Stimulated activated CD4-positive, alpha-beta T cell treated with anti-CD3 and anti-CD28 coated beads, TNF-alpha, amount 100 ng/mL, for 4 hours (primary cell): ENCODE measurements at regions not wholly inside any gene's neighbourhood (a gene's known extent, or its start where the extent isn't known, plus 50 kb on each side); places are given as distances from the start of the nearest gene placed in this dataset.
"Not testable (repeated sequence)": the region's sequence is repeated elsewhere in the genome, so short reads cannot be mapped to it uniquely, and the experiment has no call there.

Experiments used
- DNase-seq, 3 experiments: peaks; one replicate each; pipeline ENCODE4 v3.0.0-alpha.2; 2020; ENCODE audit warnings: low read depth in 3 of 3

DNA sequence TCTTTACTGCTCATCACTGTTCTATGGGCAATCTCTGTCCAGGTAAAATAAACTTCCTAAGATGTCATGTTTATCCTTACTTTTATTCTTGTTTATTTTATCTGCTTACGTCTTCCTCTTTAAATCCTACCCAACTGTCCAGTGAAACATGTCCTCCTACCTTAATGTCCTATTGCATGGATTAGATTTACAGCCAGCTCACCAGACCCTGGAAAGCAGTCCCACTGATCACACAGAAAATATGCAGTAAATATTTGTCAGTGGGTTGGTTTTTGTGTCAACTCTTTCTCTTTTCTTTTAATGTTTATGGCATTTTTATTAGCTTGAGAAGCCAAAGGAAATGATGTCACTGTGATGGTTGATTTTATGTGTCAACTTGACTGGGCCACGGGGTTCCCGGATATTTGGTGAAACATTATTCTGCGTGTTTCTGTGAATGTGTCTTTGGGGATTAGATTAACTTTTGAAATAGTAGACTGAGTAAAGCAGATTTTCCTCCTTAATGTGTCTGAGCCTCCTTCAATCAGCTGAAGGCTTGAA lies 258.3 kb downstream of the SRGAP2C start:
- no peak for DNase-seq

DNA sequence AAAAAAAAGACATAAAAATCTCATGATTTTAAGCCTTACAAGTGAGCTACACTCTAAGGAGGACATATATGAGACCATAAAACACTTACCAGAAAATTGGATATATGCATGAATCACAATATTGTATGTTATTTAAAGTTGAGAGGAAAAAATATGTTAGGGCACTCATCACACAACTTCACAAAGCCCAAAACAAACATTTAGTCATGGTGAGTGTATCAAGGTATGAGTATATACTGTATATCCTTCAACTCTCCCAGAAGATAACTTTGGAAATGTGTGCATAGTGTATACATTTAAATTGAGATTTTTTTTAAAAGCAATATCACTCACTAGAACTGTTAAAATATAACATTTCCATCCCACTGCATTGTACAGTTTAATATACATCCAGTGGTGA lies 259.3 kb downstream of the SRGAP2C start:
- DNase-seq: no peak

DNA sequence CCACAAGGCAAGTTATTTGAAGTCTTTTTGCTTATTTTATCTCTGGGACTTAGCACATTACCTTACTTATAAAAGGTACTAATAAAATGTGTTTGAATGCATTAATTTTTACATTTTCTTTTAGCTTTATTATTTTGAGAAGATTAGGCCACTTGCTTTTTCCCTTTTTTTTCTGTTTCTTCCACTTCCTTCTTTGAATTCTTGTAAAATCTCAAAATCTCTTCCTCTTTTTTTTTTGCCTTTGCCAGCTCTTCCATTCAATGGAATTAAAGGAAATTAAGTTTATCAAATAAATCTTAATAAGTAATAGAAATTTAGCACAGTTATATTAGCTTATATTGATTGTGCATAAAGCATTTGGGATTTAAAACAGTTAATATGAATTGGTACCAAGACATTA lies 260.9 kb downstream of the SRGAP2C start:
- no peak for DNase-seq

DNA sequence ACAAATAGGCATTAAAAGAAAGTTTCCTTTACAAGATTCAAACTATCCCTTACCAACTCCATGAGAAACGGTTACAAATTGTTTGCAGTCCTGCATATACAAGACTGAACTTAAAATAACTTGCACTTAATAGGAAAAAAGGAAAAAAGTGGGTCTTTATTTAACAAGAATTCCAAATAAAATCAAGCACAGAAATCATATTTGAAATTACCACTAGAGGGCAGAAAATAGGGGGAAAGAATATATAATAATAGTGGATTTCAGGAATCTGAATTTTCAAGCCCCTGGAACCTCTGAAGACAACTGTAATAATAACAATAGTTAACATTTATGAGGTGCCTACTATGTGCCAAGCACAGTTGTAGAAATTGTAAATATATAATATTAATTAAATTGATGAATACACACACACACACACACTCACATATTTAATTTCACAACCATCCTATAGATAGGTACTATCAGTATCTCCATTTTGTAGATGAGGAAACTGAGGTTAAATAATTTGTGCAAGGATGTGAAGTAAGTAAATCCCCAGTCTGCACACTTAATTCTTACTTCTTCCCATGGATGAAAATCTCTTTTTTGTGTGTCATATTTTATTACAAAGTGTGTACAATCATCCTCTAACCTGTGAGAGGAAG lies 262.6 kb downstream of the SRGAP2C start:
- not testable (repeated sequence) for DNase-seq

DNA sequence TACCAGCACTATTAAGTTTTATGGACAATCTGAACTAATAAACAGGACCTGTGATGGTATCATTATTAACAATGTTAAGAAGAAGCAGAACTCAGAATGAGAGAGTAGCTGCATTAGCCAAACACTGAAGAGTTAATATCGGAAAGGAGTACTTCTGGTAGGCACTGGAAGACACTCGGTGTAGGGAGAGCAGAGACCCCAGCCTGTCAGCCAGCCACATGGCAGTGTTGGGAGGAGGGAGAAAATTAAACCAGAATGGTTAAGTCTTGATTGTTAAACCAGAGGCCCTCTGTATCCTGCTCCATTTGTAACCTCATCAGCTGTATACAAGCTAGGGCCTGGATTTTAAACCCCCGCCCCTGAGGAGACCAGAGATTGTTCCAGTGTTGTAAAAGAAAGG lies 263.3 kb downstream of the SRGAP2C start:
- DNase-seq: not testable (repeated sequence)

DNA sequence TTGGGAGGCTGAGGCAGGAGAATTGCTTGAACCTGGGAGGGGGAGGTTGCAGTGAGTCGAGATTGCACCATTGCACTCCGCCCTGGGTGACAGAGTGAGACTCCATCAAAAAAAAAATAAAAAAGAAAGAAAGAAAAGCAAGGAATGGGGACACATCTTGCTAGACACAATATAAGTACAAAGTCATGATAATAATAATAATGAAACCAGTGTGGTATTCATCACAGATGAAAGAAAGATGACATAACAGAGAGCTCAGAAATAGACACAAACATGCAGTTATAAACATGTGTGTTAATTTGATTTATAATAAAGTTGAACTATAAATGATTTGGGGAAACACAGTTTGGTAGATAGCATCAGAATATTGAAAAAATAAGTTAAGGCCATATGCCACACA lies 264.1 kb downstream of the SRGAP2C start:
- DNase-seq: no peak

DNA sequence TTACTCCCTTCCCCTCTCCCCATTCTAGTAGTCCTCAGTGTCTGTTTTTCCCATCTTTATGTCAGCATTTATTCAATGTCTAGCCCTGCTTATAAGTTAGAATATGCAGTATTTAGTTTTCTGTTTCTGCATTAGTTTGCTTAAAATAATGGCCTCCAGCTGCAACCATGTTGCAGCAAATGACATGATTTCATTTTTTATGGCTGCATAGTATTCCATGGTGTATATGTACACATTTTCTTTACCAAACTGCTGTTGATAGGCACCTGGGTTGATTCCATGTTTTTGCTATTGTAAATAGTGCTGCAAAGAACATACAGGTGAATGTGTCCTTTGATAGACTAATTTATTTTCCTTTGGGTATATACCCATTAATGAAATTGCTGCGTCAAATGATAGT lies 267.7 kb downstream of the SRGAP2C start:
- no peak for DNase-seq

DNA sequence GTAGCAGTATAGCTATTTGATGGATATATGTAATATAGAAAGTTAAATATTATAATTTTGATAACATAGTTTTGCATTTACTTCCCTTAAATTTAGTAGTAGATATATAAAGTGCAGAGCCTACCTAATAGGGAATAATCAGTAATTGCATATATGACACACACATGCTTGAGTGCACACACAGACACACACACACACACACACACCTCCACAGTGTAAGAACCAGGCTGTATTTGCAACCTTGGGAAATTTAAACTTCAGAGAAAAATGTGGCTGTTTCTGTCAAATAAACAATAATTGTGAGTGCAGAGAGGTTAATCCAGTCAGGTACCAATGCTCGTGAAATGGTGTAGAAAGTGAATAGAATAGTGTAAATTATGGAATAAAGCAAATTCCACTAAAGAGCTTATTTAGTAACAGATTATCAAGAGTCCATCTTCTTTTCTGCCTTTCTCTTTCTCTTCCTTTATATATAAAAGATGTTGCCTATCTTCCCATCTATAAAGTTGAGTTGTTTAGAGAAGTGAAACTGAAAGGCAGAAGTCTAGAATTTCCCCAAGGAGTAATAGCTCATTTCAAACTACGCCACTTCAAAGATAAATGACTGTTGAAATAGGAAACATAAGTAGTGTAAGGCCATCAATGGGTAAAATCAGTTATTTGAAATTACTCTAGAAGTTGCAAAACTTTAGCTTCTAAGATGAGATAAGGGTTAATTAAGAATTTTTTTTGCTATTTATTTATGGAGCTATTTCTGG lies 273.7 kb downstream of the SRGAP2C start:
- no peak for DNase-seq

DNA sequence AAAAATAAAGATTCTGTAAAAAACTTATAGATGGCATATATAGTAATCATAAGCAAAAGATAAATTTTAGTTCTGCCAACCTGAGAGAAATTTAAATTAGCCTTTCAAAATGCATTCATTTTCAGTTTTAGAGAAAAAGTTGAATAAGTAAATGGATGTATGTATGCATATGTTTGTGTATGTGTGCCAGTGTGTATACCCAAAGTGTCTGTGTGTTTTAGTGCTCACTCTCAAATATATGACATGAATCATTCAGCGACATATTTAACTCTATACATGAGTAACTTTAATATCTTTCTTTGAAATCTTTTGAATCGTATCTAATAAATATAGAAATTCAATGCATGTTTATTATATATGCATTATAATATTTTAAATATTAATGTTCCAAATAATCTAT lies 274.5 kb downstream of the SRGAP2C start:
- no peak for DNase-seq

DNA sequence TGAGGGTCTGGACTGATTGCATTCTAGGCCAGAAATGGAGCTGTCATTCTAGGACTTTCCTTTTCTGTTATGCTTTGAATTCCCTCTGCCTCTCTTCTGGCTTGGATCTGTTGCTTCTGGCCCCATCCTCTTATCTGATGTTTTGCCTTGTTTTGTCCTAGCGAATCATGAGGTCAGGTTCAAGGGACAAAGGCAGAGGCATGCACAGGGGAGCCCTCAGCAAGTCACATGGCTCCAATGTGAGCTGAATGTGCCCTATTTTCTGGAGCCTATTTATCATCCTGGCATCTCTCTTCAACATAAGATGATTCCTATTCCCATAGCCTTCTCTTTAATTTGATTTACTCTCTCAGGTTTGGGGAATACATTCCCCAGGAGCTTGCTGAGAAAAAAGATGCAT lies 284.6 kb downstream of the SRGAP2C start:
- not testable (repeated sequence) for DNase-seq

DNA sequence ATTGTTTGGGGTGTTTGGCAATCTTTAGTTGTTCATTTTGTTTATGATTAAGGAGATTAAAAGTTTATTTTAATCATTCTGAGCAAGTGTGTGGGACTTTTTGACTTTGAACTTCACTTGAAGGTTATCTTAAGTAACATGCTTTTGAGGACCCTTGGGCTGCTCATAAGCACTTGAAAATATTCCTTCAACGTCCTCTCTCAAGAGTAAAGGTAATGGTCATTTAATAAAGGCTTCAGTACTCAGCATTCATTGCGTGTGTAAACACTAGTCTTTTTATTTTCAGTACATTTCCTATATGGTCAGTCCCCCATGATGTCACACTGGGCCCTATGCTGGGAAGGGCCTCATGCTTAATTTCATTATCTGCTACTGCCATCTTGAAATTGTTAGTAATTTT lies 285.6 kb downstream of the SRGAP2C start:
- not testable (repeated sequence) for DNase-seq

DNA sequence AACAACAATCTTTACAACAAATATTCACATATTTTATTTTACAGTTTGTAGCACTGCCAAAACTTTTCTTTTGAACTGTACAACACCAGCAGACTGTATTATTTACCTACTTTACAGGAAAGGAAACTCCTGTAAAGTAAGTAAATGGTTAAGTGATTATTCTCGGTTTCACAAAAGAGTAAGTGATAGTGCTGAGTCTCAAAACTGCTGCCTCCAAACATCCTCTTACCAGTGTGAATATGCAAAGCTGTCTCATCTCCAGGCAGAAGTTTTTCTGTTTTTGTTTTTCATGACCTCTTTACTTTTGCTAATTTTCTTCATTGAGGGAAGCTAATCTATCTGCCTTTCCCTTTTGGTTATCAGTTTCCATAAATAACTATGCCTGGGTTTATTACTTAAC lies 286.7 kb downstream of the SRGAP2C start:
- no peak for DNase-seq

DNA sequence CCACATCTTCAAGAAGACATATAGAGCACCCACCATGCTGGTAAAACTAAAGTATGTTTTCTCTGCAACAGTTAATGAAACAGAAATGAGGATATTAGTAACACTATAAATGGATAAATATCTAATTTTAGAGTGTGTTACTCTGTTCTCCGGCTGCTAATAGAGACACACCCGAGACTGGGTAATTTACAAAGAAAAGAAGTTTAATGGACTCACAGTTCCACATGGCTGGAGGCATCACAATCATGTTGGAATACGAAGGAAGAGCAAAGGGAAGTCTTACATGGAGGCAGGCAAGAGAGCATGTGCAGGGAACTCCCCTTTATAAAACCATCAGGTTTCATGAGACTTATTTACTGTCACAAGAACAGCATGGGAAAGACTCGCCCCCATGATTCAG lies 287.2 kb downstream of the SRGAP2C start:
- DNase-seq: no peak

DNA sequence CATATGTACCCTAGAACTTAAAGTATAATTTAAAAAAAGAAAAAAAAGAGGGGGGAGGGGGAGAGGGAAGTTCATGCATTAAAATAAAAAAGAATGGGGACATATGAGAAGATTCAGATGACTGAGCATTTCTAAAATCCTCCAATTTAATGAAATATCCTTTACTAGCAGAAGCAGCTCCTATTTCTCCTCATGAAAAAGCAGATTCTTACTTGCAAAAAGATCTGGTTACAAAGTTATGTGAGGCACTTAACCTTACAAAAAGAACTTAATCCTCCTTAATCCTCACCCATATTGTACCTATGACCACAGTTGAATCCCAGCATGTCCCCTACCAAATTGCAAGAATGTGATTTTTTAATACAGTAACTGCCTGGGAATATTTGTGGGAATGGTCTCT lies 298.5 kb downstream of the SRGAP2C start:
- DNase-seq: no peak

DNA sequence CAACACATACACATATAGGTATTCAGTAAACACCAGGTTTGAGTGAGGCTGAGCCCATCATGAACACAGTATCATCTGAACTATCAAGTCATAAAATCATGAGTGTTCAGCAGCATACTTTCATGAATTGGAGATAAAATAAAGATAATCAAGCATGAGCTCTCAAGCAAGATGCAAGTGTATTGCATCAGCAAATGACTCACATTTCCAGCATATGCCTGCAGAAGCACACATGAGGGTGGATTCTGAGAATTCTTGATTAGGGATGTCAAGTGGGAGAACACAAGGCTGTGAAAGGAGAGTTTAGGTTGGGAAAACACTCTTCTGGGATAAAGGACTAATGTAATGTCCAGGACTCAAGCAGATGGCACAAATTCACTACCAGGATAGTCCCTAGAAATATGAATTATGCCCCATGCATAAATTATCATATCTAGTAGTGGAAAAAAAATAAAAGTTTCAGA lies 299.2 kb downstream of the SRGAP2C start:
- no peak for DNase-seq

DNA sequence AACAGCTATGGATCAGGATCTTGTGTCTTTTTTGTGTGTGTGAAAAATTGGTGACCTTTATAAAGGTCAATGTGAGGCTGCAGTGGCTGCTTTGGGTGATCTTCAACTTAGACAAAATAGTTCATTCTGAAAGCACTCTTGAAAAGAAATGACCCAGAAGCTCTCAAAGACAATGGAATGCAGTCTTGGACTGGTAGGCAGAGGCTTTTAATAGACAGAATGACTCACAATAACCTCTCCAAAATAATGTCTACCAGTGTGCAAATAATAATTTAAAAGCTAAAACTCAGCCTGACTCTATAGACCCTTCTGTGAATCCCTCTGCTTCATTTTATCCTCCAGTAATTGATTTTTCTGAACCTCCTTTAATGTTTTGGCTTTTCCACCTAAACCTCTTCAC lies 310.0 kb downstream of the SRGAP2C start:
- not testable (repeated sequence) for DNase-seq

DNA sequence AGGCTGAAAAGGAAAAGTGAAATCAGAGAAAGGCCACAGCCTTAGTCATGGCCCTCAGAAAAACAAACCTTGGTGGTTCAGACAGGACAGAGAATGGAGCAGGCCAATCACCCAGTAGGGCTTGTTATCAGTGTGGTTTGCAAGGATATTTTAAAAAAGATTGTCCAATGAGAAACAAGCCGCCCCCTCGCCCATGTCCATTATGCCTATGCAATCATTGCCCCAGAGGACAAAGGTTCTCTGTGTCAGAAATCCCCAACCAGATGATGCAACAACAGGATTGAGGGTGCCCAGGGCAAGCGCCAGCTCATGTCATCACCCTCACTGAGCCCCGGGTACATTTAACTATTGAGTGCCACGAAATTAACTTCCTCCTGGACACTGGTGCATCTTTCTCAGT lies 326.7 kb downstream of the SRGAP2C start:
- DNase-seq: not testable (repeated sequence)

DNA sequence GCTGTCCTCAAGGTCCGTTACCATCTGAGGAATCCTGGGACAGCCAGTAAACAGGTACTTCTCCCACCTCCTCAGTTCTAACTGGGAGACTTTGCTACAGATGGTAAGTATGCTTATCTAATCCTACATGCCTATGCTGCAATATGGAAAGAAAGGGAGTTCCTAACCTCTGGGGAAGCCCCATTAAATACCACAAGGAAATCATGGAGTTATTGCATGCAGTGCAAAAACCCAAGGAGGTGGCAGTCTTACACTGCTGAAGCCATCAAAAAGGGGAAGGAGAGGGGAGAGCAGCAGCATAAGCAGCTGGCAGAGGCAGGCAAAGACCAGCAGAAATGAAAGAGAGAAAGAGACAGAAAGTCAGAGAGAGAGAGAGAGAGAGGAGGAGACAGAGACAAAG lies 327.1 kb downstream of the SRGAP2C start:
- DNase-seq: not testable (repeated sequence)

DNA sequence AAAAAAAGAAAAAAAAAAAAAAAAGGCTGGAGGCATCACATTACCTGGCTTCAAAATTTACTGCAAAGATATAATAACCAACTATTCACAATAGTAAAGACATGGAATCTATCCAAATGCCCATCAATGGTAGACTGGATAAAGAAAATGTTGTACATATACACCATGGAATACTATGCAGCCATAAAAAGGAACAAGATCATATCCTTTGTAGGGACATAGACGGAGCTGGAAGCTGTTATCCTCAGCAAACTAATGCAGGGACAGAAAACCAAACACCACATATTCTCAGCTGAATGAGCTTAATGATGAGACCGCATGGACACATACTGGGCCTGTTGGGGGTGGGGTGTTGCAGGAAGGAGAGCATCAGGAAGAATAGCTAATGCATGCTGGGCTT lies 330.5 kb downstream of the SRGAP2C start:
- DNase-seq: no peak

DNA sequence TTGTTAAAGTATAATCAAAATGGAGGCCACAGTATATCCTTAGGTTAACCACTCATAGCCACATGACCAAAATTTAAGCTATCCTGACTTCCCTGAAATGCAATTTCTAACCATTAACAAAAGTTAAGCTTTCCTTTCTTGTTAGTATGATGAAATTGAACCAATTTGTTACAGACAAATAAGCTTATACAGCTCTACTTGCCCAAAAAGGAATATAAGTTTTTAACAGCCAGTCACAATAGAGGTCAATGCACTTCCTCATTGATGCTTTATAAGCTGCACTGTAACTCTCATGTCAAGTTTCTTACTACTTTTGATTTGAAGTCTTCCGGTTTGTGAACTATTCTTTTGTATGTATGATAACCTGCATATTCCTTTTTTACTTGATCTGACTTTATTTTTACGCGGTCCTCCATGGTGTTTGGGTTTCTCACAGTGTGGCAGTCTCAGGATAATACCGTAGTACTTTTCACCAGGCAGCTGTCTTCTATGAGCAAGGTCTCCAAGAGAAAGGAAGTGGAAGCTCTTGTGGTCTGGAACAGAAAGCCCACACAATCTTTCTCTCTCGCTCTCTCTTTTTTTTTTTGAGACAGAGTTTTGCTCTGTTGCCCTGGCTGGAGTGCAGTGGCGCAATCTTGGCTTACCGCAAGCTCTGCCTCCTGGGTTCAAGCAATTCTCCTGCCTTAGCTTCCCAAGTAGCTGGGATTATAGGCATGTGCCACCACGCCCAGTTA lies 331.6 kb downstream of the SRGAP2C start:
- DNase-seq: peak in 1 of 3 experiments; percentile 5

DNA sequence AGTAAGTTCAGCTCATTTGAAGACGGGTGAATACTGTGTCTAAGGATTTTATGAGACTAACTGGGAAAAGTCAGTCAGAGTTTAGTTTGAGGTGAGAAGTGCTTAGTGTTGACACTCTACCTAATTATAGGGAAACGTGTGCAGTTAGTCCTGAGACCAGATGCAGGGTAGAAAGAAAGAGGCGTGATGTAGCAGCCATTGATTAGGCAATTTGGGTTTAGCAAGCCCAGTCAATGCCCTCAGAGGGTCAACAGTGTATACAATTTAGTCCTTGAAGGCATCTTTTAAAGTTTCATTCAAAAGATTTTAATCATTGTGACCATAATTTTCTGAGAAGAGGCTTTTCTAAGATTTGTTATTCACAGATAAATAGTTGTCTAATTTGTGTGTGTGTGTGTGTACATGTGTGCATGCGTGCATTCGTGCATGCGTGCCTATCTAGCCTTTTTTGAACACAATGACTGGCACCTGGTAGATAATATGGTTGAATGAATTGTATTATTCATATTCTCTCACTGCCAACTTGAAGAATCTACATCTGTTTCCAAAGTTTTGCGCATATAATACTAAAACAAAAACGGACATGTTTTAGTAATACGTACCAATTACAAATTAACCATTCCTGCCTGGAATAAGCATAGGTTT lies 332.9 kb downstream of the SRGAP2C start:
- no peak for DNase-seq

DNA sequence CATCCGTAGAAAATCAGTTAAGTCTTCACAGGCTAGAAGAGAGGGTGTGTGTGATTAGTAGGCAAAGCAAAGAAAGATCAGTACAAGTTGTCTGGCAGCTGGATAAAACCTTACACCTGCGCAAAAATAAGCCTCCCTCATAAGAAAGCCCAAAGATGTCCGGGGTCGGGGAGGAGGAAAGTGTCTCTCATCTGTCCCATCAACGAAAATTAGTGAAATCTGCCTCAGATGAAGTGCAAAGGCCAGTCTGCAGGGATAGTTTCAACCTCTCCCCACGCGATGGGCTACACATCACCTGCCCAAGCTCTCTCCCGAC lies 333.9 kb downstream of the SRGAP2C start:
- no peak for DNase-seq
